ENCODE measurements at regions not wholly inside any gene's neighbourhood (a gene's known extent, or its start where the extent isn't known, plus 50 kb on each side); places are given as distances from the start of the nearest gene placed in this dataset.
"Not testable (repeated sequence)": the region's sequence is repeated elsewhere in the genome, so short reads cannot be mapped to it uniquely, and the experiment has no call there.

- TF ChIP-seq CTCF (IDR thresholded peaks at IDR 0.05; ENCODE audit: low read depth, low read length); EZH2phosphoT487 (IDR thresholded peaks at IDR 0.05; ENCODE audit: low read depth): not testable (repeated sequence)
These were observed 188.2 kb upstream of the PZP start for GRCh38 chr12:9396367-9396766.
